Thoracic aorta (tissue), 2 donors: ENCODE measurements at regions not wholly inside any gene's neighbourhood (a gene's known extent, or its start where the extent isn't known, plus 50 kb on each side); places are given as distances from the start of the nearest gene placed in this dataset.
"Not testable (repeated sequence)": the region's sequence is repeated elsewhere in the genome, so short reads cannot be mapped to it uniquely, and the experiment has no call there.

Source experiments
- ATAC-seq: fragments of 150-250 bp; one replicate; pipeline ENCODE4 v1.8.0; 2017; ENCODE audit warnings: low read depth; ENCODE audit not compliant: insufficient number of reproducible peaks, low FRiP score
- DNase-seq: peaks from one replicate; pipeline ENCODE4 v3.0.0-alpha.2; 2020; ENCODE audit warnings: low spot score
- H3K27ac ChIP-seq, 2 donors: fragments of 200-600 bp; sonication (generic); 1 replicate in 1 of 2; 2 replicates in 1 of 2; pipeline ENCODE4 v1.5.1; 2016; ENCODE audit warnings: mild to moderate bottlenecking in 2 of 2, moderate library complexity in 2 of 2
- H3K27me3 ChIP-seq: fragments of 200-600 bp; sonication (generic); replicated peaks from 2 replicates; pipeline ENCODE4 v1.6.0; 2016; ENCODE audit warnings: mild to moderate bottlenecking; ENCODE audit not compliant: insufficient read depth
- H3K36me3 ChIP-seq: fragments of 200-600 bp; sonication (generic); one replicate; pipeline ENCODE4 v1.5.1; 2016
- H3K4me1 ChIP-seq, 2 donors: fragments of 200-600 bp; sonication (generic); 1 replicate in 1 of 2; 2 replicates in 1 of 2; pipeline versions ENCODE4 v1.5.1 to v1.6.0; 2016; ENCODE audit warnings: low read depth in 2 of 2, mild to moderate bottlenecking in 1 of 2; ENCODE audit not compliant: control insufficient read depth in 1 of 2
- H3K4me3 ChIP-seq: fragments of 200-600 bp; sonication (generic); 2 replicates; pipeline ENCODE4 v1.5.1; 2016; ENCODE audit warnings: mild to moderate bottlenecking
- H3K9me3 ChIP-seq: fragments of 200-600 bp; sonication (generic); 2 replicates; pipeline ENCODE4 v1.5.1; 2016
- CTCF ChIP-seq: fragments of 200-600 bp; sonication (generic); IDR thresholded peaks from one replicate; pipeline ENCODE4 v1.5.1; 2019; ENCODE audit warnings: antibody characterized with exemption

- Histone ChIP-seq H3K9me3 (no peaks in the 10 kb centered on the region), H3K27ac (no peak overlapping the region), H3K36me3 (no peaks in the 10 kb centered on the region), H3K4me3 (peak overlapping the region; percentile 25), H3K27me3 (no peaks in the 10 kb centered on the region), H3K4me1 (peaks cover 2 to 10% of the 10 kb centered on the region in 2 donors)
- TF ChIP-seq CTCF = no peak
- DNase-seq (no peak), ATAC-seq (no peak)
Measured at GRCh38 chr10:91745090-91745831, 53.0 kb upstream of the TNKS2 start.

DNA sequence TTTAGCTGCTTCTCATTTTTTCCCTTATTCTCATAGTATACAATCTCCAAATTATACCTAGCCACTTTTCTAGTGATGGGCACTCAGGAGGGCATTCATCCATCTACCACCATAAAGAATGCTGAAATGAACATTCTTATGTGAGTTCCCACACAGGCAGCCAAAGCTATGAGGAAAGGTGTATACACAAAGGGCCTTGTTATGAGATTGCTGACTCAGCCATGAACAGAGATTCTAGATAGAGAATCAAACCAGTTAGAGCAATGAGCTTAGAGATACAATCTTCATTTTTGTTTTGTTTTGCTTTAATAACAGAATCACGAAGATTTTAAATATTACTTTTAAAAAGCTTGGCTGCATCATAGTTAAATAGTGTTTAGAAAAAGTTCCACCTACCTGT is 54.8 kb upstream of the TNKS2 start:
- ATAC-seq = no peak
- DNase-seq = no peak
- Histone ChIP-seq H3K4me3 (no peak overlapping the region), H3K9me3 (no peaks in the 10 kb centered on the region), H3K4me1 (peaks cover 2 to 10% of the 10 kb centered on the region in 2 donors), H3K27ac (no peak overlapping the region), H3K36me3 (no peaks in the 10 kb centered on the region), H3K27me3 (no peaks in the 10 kb centered on the region)
- TF ChIP-seq CTCF = no peak

GRCh38 chr10:91742229-91742628 is 56.0 kb upstream of the TNKS2 start:
- H3K4me3 ChIP-seq = no peak overlapping the region
- ATAC-seq (no peak), DNase-seq (no peak)
- H3K27me3 ChIP-seq = no peaks in the 10 kb centered on the region
- no peak overlapping the region for H3K27ac ChIP-seq
- peaks cover 2 to 10% of the 10 kb centered on the region in 2 donors for H3K4me1 ChIP-seq
- no peak for TF ChIP-seq CTCF
- H3K36me3 ChIP-seq = no peaks in the 10 kb centered on the region
- no peaks in the 10 kb centered on the region for H3K9me3 ChIP-seq

GRCh38 chr10:91741356-91741755 is 56.9 kb upstream of the TNKS2 start:
- H3K9me3 ChIP-seq = no peaks in the 10 kb centered on the region
- DNase-seq (no peak), ATAC-seq (no peak)
- H3K27ac ChIP-seq = no peak overlapping the region
- H3K27me3 ChIP-seq = no peaks in the 10 kb centered on the region
- no peak overlapping the region for H3K4me3 ChIP-seq
- TF ChIP-seq CTCF = no peak
- H3K36me3 ChIP-seq = no peaks in the 10 kb centered on the region
- H3K4me1 ChIP-seq = peaks cover 2 to 10% of the 10 kb centered on the region in 2 donors

GRCh38 chr10:91740353-91740924 is 57.8 kb upstream of the TNKS2 start:
- H3K27me3 ChIP-seq = no peaks in the 10 kb centered on the region
- DNase-seq (no peak), ATAC-seq (no peak)
- TF ChIP-seq CTCF = no peak
- H3K4me3 ChIP-seq = no peak overlapping the region
- no peak overlapping the region for H3K27ac ChIP-seq
- H3K9me3 ChIP-seq = no peaks in the 10 kb centered on the region
- no peaks in the 10 kb centered on the region for H3K36me3 ChIP-seq
- peaks cover 2 to 10% of the 10 kb centered on the region in 2 donors for H3K4me1 ChIP-seq

DNA sequence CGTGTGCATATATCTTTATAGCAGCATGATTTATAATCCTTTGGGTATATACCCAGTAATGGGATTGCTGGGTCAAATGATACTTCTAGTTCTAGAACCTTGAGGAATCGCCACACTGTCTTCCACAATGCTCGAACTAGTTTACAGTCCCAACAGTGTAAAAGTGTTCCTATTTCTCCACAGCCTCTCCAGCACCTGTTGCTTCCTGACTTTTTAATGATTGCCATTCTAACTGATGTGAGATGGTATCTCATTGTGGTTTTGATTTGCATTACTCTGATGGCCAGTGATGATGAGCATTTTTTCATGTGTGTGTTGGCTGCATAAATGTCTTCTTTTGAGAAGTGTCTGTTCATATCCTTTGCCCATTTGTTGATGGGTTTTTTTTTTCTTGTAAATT is 66.0 kb upstream of the TNKS2 start:
- DNase-seq, H3K4me3 ChIP-seq, ATAC-seq, H3K9me3 ChIP-seq, H3K4me1 ChIP-seq, H3K27me3 ChIP-seq, H3K36me3 ChIP-seq, H3K27ac ChIP-seq: not testable (repeated sequence)

GRCh38 chr10:91729339-91729738 is 68.9 kb upstream of the TNKS2 start:
- H3K4me1 ChIP-seq, H3K36me3 ChIP-seq, ATAC-seq: not testable (repeated sequence)

More at GRCh38 chr10:91729339-91729738, 68.9 kb upstream of the TNKS2 start:
- H3K27ac ChIP-seq, H3K27me3 ChIP-seq, DNase-seq, H3K4me3 ChIP-seq, H3K9me3 ChIP-seq: not testable (repeated sequence)
